ENCODE measurements at regions not wholly inside any gene's neighbourhood (a gene's known extent, or its start where the extent isn't known, plus 50 kb on each side); places are given as distances from the start of the nearest gene placed in this dataset.
"Not testable (repeated sequence)": the region's sequence is repeated elsewhere in the genome, so short reads cannot be mapped to it uniquely, and the experiment has no call there.

DNA sequence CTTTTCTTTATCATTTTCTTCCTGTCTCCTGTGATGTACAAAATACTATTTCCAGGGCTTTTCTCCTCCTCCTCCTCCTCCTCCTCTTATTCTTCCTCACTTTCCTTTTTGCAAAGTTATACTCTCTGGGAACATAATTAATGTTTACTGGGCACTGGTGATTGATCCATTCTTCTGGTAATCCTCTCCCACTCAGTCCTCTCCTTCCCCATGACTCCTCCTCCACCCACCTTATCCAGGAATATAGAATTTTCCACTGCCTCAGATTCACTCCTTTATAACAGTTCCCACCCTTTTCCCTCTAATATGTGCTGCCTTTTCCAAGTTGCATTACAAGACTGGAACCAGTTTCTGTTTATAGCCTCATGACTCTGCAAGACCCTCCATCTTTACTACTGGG is 62.5 kb upstream of the IYD start:
- no peak for DNase-seq
- Histone ChIP-seq H3K4me3 (ENCODE audit: low read depth, low read length) (no peak overlapping the region), H3K27me3 (replicated peaks) (no peaks in the 10 kb centered on the region), H3K36me3 (replicated peaks) (no peaks in the 10 kb centered on the region), H3K27ac (no peak overlapping the region)
- TF ChIP-seq, protein P1, sequence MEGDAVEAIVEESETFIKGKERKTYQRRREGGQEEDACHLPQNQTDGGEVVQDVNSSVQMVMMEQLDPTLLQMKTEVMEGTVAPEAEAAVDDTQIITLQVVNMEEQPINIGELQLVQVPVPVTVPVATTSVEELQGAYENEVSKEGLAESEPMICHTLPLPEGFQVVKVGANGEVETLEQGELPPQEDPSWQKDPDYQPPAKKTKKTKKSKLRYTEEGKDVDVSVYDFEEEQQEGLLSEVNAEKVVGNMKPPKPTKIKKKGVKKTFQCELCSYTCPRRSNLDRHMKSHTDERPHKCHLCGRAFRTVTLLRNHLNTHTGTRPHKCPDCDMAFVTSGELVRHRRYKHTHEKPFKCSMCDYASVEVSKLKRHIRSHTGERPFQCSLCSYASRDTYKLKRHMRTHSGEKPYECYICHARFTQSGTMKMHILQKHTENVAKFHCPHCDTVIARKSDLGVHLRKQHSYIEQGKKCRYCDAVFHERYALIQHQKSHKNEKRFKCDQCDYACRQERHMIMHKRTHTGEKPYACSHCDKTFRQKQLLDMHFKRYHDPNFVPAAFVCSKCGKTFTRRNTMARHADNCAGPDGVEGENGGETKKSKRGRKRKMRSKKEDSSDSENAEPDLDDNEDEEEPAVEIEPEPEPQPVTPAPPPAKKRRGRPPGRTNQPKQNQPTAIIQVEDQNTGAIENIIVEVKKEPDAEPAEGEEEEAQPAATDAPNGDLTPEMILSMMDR (IDR thresholded peaks at IDR 0.05; ENCODE audit: low read depth, low read length, missing control alignments): no peak
- in situ Hi-C loops (cut with HindIII; ENCODE audit: low pct_ligation_motif_present, low sequenced_read_pairs): no loop called here

DNA sequence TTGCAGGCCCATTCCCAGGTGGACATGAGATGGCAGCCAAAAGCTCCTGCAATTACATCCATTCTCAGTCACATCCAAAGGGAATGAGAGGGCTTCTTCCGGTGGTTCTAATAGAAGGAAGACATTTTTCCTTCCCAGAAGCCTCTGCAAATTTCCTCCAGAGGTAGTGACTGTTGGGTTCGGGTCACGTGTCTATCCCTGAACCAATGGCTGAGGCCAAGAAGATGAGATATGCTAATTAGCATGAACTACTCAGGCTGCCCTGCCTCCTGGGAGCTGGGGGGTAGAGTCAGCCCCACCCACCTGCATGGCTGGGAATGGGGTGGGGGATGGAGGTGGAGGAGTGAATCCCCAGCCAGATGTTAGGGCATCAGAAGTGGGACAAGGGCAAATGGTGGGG is 61.3 kb upstream of the IYD start:
- no peak for DNase-seq
- in situ Hi-C loops (cut with HindIII; ENCODE audit: low pct_ligation_motif_present, low sequenced_read_pairs): no loop called here
- Histone ChIP-seq H3K27ac (no peak overlapping the region), H3K4me3 (ENCODE audit: low read depth, low read length) (no peak overlapping the region), H3K36me3 (replicated peaks) (no peaks in the 10 kb centered on the region), H3K27me3 (replicated peaks) (no peaks in the 10 kb centered on the region)
- TF ChIP-seq, protein P1 (IDR thresholded peaks at IDR 0.05; ENCODE audit: low read depth, low read length, missing control alignments): no peak

DNA sequence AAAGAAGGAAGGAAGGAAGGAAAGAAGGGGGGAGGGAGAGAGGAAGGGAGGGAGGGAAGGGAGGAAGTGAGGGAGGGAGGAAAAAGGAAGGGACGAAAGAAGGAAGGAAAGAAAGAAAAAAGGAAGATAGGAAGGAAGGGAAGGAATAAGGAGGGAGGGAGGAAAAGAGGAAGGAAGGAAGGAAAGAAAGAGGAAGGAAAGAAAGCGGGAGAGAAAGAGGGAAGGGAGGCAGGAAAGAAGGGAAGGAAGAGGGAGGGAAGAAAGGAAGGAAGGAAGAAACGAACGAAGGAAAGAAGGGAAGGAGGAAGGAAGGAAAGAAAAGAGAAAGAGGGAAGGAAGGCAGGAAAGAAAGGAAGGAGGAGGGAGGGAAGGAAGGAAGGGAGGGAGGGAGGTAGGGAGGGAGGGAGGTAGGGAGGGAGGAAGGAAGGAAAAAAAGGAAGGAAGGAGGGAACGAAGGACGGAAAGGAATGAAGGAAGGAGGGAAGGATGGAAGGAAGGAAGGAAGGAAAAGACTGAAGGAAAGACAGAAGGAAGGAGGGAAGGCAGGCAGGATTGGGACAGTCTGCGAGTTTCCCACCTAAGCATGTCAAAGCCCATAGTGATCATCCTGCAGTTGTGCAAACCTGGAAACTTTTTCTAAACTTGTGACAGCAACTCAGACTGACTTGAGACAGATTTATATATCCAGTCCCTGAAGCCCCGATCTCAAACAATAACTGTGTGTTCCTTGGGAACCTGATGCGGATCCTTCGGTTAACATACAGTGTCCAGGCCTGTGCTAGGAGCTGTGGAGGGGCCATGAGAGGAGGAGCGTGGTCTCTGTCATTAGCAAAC is 59.8 kb upstream of the IYD start:
- TF ChIP-seq, protein P1 (IDR thresholded peaks at IDR 0.05; ENCODE audit: low read depth, low read length, missing control alignments): no peak
- Histone ChIP-seq H3K27me3 (replicated peaks) (no peaks in the 10 kb centered on the region), H3K36me3 (replicated peaks) (no peaks in the 10 kb centered on the region), H3K27ac (no peak overlapping the region), H3K4me3 (ENCODE audit: low read depth, low read length) (no peak overlapping the region)
- in situ Hi-C loops (cut with HindIII; ENCODE audit: low pct_ligation_motif_present, low sequenced_read_pairs): no loop called here
- no peak for DNase-seq

DNA sequence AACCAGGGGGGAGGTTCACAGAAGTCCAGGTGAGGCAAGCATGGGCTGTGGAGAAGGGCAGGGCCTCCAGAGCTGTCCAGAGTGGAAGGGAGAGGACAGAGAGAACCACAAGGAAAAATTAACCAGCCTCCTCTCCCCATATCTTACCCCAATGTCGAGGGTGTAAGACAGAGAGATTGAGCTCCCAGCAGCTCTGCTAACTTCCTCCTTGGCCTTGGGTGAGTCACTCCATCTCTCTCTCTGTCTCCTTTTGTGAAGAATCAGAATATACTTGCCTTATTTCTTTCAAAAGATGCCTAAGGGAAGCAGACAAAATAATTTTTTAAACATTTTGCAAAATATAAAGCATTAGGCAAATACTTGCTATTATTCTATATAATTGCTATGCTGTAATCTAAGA is 58.3 kb upstream of the IYD start:
- Histone ChIP-seq H3K27ac (no peak overlapping the region), H3K4me3 (ENCODE audit: low read depth, low read length) (no peak overlapping the region), H3K36me3 (replicated peaks) (no peaks in the 10 kb centered on the region), H3K27me3 (replicated peaks) (no peaks in the 10 kb centered on the region)
- TF ChIP-seq, protein P1 (IDR thresholded peaks at IDR 0.05; ENCODE audit: low read depth, low read length, missing control alignments): no peak
- DNase-seq: no peak
- in situ Hi-C loops (cut with HindIII; ENCODE audit: low pct_ligation_motif_present, low sequenced_read_pairs): no loop called here

DNA sequence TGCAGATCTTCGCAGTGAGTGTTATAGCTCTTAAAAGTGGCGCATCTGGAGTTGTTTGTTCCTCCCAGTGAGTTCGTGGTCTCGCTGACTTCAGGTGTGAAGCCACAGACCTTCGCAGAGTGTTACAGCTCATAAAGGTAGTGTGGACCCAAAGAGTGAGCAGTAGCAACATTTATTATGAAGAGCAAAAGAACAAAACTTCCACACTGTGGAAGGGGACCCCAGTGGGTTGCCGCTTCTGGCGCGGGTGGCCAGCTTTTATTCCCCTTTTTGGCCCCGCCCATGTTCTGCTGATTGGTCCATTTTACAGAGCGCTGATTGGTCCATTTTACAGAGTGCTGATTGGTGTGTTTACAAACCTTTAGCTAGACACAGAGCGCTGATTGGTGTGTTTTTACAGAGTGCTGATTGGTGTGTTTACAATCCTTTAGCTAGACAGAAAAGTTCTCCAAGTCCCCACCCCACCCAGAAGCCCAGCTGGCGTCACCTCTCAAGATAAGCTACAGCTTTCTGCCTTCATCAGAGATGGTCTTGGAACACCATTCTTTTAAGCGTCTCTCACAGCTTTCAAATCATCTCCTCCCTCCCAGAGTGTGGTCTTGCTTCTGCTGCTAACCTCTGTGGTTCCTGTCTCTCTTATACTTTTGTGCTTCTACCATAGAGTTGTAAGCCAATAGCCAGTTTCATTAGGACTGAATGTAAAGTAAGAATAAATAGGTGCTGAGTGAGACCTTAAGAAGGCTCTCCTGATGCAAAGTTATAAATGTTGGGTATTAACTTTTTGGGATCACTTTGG is 57.5 kb upstream of the IYD start:
- H3K36me3 ChIP-seq (replicated peaks); H3K4me3 ChIP-seq (ENCODE audit: low read depth, low read length); in situ Hi-C loops (cut with HindIII; ENCODE audit: low pct_ligation_motif_present, low sequenced_read_pairs); H3K27ac ChIP-seq; DNase-seq; H3K27me3 ChIP-seq (replicated peaks): not testable (repeated sequence)

DNA sequence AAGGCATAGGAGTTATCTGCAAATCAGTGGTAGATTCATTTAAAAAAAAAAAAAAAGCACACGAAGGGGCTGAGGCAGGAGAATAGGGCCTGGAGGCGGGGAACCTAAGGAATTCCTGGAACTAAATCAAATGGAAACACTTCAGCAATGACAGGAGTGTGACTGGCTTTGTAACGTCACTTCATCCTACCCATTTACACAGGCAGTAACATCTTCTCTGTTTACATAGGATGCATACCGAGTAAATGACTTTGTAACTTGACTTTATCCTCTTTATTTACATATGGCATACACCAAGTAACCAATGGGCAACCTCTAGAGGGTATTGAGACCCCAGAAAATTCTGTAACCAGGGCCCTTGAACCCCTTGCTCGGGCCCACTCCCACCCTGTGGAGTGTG is 56.4 kb upstream of the IYD start:
- H3K4me3 ChIP-seq (ENCODE audit: low read depth, low read length): no peak overlapping the region
- no peaks in the 10 kb centered on the region for H3K36me3 ChIP-seq (replicated peaks)
- in situ Hi-C loops (cut with HindIII; ENCODE audit: low pct_ligation_motif_present, low sequenced_read_pairs): no loop called here
- no peaks in the 10 kb centered on the region for H3K27me3 ChIP-seq (replicated peaks)
- TF ChIP-seq, protein P1 (IDR thresholded peaks at IDR 0.05; ENCODE audit: low read depth, low read length, missing control alignments): no peak
- H3K27ac ChIP-seq: no peak overlapping the region
- DNase-seq: no peak
